ENCODE measurements at regions not wholly inside any gene's neighbourhood (a gene's known extent, or its start where the extent isn't known, plus 50 kb on each side); places are given as distances from the start of the nearest gene placed in this dataset.

DNA sequence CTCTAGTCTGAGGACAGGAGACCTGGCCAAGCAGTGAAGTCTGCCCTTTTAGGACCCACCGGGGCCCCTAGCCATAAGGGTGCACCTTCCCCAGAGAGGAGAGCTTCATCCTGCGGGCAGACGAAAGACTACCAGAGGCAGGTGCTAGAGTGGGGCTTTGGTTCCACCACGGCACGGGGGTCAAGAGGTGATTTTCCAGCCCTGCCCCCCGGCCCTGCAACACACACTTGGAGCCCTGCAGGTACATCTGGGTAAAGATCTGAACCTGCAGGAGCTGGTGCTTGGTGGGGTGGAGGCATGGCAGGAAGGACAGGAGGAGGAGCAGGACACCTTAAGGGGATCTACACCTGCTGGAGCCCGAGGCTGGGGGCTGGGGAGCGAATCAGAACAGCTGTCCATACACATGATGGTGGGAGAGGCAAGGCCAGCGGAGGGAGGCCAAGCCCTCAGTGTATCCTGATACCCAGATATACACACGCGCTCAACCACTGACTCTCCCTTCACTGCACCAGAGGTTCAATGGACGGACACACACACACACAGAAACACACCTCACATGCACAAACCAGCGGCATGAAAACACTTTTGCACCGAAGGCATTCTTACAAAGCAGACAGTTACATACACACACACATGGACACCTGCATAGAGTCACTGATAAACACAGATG lies 98.4 kb upstream of the MVB12B start:
- TF ChIP-seq ZNF24 (IDR thresholded peaks at IDR 0.05) = no peak
- TF ChIP-seq SMARCC2 (IDR thresholded peaks at IDR 0.05; ENCODE audit: low read depth) = no peak

Data from K562 (cell line).